GM19372 (cell line): ENCODE measurements at regions not wholly inside any gene's neighbourhood (a gene's known extent, or its start where the extent isn't known, plus 50 kb on each side); places are given as distances from the start of the nearest gene placed in this dataset.
"Not testable (repeated sequence)": the region's sequence is repeated elsewhere in the genome, so short reads cannot be mapped to it uniquely, and the experiment has no call there.

ENCODE experiments used
- ATAC-seq: cut with Tn5 transposase; IDR thresholded peaks from one replicate; pipeline ENCODE4 v1.9.1; 2021; ENCODE audit warnings: mild to moderate bottlenecking, low read depth, moderate library complexity; ENCODE audit not compliant: unreplicated experiment

DNA sequence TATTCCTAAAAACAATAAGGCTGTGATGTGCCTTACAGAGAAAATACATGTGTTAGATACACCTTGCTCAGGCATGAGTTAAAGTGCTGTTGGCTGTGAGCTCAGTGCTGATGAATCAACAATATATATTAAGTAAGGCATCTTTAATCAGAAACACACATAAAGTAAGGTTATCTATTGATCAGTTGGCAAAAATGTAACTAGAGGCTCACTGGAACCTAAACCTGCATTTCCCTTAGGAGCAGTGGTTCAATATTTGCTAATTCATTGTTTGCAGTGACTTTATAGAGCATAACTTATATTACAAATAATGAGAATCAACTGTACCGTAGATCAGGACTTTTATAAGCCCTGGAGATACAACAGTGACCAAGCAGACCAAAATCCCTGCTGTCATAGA, 77.0 kb upstream of the CYP1B1 start:
- no peak for ATAC-seq

DNA sequence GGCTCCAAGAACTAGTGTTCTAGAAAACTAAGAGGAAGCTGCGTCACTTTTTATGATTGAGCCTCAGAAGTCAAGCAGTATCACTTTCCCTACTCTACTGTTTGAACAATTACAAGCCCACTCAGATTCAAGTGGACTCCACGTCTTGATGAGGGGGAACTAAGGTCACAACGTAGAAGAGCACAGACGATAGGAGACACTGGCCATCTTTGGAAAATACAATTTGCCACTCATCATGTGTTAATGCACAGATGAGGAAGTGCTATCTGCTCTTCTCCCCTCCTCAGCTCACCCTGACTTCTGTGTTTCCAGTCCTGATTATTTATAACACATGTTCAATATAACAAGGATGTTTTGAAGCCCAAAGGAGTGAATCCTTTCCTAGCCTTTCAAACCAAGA, 76.1 kb upstream of the CYP1B1 start:
- ATAC-seq, result no peak

DNA sequence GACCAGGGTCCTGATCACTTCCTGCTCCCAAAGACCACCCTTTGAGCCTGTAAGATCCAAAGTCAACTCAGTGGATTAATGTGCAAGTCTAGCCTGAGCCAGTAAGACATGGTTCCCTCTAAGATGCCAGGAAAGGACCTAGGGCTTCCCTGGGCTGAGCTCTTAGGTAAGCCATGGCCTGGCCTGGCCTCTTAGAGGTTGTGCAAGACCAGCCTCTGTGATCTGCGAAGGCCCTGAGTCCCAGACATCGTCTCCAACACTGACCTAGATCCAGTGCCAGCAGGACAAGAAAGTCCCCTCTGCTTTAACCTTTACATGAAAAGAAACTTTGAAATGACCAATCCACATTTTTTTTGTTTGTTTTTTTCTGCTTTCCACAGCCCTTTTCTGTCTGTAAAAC, 73.6 kb upstream of the CYP1B1 start:
- ATAC-seq, result no peak

DNA sequence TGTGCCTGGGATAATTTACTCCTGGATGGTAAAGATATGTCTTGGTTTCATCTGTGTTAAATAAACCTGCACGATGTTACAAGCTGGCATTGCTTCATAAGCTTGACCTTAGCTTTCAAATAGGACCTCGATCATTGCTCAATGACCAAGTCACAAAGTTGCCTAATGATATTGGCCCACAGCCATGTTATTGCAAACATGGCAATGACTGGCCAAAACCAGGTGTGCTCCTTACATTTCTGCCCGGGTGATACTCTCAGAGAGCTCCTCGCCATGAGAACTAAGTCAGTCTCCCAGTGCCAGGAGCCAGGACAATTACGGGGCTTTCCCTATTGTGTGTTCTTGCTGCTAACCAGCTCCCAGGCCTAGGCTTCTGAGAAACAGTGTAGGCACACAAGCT, 72.5 kb upstream of the CYP1B1 start:
- no peak for ATAC-seq

DNA sequence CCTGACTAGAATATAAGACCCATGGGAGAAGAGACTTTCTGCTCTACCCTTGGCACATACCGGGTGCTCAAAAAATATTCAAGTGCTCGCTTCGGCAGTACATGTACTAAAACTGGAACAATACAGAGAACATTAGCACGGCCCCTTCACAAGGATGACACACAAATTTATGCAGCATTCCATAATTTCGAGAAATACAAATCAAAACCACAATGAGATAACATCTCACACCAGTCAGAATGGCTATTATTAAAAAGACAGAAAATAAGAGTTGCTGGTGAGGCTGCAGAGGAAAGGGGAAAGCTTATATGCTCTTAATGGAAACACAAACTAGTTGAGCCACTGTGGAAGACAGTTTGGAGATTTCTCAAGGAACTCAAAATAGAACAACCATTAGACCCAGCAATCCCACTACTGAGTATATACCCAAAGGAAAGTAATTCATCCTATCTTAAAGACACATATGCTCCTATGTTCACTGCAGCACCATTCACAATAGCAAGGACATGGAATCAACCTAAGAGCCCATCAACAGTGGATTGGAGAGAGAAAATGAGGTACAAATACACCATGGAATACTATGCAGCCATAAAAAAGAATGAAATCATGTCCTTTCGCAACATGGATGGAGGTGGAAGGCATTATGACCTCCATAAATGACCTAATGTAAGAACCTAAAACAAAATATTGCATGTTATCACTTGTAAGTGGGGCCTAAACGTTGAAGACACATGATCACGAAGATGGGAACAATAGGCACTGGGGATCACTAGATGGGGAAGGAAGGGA, 71.6 kb upstream of the CYP1B1 start:
- no peak for ATAC-seq

DNA sequence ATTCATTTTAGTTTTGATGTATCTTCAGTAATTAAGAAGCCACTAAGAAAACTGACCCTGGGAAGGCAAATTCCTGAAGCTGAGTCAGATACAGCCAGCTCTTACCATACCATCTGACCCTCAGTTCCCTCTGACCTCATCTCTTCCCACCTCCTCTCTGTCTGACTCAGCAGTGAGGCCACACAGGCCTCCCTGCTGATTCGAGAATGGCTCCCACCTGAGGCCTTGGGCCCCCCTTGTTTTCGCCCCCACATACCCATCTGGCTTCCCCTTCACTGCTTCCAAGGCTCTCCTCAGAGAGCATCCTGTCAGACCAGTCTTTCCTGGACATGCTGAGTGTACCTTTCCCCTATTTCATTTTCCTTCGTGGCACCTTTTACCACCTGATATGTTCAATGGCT, 71.0 kb upstream of the CYP1B1 start:
- ATAC-seq, result peak; percentile 83

DNA sequence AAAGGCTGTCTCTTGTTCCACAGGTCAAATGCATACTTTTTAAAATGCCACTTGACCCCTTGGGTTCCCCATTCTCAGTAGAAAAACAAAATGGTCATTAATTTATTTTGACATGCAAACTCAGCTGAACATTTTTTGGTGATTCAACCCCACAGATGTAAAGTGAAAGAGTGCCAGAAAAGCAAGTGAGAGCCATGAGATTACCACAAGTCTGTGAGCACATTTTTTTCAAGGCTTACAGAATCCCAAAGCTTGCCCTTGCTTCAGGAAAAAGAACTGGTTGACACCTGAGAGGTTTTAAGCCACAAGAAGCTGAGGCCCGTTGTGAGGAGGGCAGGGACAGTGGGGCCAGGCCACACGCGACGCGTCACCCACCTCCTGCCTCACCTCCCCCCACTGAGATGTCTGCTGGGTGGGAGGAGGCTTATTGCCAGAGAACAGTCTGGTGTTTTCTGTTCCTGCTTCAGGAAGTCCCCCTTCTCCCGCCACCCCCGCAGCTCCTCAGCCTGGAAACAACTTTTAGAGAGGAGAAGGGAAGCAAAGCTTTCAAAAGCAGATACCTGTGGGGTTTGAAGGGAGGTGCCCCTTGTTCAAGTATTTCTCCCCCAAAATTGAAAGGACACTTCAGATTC, 70.4 kb upstream of the CYP1B1 start:
- peak; percentile 53 for ATAC-seq

DNA sequence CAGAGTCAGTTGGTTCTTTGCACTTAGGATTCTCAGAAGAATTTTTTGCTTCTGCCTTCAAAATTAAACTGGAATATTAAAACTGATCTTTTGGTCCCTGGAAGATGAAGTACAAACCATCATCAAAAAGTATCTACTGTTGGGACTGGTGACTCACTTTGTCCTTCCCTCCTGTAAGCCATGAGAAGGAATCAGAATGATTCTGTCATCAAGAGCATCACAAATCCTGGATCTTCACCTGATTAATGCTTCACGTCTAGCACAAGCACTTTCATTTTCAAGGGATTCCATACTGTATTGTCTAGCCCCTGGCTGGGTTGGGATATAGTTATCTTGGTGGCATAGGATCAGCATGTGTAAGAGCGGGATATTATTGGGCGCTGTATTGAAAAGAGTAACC, 69.3 kb upstream of the CYP1B1 start:
- no peak for ATAC-seq

DNA sequence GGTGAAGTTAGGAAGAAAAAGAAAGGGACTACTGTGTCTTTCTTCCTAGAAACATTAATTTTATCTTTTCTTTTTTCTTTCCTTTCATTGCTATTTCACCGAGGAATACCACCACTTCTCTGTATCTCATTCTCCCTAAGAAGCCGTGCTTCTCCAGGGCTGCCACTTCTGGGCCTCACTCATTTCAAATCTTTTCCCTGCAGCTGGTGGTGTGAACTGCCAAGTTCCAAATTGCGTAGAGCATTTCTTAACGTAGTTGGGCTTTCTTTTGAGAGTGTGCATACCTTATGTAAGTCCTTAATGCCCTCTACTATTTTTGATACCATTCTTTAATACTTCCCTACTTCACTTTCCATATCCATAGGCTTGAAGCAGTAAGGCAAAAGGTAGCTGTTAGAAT, 66.7 kb upstream of the CYP1B1 start:
- no peak for ATAC-seq

DNA sequence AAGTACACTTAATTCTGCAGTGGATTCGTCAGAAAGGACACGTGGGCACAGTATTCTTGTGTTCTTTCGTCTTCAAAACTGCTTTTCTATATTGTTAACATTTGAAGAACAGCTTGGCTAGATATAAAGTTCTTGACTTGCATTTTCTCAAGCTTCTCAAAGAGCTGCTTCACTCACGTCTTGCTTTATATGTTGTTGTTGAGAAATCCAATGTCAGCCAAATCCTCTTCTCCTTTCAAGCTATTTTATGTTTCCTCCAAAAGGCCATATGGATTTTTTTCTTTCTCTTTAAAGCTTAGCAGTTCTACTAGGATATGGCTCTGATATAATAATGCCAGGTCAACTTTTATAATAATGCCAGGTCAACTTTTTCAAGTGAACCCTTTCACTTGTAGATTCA, 65.5 kb upstream of the CYP1B1 start:
- no peak for ATAC-seq

DNA sequence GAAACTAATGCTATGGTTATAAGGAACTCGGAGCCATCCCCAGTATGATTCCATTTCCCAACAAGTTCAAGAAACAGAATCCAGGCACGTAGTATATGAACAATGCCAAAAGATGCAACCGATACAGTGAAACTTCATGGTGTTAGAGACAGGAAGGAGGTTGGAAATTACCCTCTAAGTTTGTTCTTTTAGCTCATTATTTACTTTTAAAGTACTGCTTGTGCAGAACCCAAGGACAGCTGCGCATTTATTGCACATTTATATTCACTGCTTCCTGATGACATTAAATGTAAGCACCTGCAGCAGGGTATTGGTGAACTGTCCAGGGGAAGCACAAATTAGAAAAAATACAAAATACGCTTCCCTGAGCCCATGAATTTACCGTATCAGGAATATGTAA, 63.0 kb upstream of the CYP1B1 start:
- ATAC-seq, result no peak

DNA sequence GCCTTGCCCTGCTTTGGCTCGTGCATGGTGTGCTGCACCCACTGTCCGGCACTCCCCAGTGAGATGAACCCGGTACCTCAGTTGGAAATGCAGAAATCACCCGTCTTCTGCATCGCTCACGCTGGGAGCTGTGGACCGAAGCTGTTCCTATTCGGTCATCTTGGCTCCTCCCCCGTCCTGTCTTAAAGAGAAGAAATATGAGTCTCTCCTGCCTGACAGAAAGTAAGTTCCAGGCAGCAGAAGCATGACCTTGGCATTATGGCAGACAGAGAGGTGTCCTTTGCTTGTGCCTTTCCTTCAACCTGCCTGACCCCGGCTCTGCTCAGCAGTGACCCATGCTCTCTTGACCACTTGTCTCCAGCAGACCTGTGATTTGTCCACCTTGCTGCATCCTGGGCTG, 62.5 kb upstream of the CYP1B1 start:
- ATAC-seq, result no peak

DNA sequence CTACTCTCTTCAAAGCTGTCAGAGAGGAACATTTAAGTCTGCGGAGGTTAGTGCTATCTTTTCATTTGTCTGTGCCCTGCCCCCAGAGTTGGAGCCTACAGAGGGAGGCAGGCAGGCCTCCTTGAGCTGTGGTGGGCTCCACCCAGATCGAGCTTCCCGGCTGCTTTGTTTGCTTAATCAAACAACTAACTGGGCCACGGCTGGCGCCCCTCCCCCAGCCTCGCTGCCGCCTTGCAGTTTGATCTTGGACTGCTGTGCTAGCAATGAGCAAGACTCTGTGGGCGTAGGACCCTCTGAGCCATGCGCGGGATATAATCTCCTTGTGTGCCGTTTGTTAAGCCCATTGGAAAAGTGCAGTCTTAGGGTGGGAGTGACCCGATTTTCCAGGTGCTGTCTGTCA, 62.0 kb upstream of the CYP1B1 start:
- ATAC-seq, result not testable (repeated sequence)

DNA sequence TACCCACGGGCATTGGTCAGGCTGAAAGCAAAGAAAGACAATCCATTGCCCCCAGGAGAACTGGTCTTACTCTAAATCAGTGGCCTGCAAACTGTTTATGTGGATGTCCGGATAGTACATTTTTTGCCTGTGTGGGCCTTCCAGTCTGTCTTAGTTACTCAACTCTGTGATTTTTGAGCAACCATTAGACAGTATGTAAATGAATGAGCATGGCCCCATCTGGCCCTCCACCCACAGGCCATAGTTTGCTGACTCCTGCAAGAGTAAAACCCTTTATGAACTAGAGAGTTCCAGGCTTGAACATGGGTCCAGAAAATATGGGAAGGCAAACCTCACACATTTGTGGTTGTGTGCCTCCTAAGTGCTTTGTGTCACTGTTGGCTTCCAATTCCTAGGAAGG, 55.7 kb upstream of the CYP1B1 start:
- no peak for ATAC-seq

DNA sequence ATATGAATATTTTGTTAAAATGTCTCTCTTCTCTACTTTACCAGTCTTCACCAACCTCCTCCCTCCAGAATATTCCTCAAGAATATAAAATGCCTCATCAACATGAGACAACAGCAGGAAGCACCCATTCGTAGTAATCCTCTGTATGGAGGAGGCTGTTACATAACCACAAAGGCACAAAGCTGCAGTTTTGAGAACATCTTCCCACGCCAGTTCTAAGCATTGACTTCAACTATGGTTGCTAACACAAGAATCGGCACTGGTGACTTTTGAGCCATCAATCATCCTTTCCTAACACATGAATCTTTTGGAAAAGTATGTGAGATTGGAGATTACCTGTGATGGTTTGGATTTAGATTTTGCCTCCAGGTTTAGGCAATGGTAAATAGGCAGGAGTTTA, 54.9 kb upstream of the CYP1B1 start:
- no peak for ATAC-seq

DNA sequence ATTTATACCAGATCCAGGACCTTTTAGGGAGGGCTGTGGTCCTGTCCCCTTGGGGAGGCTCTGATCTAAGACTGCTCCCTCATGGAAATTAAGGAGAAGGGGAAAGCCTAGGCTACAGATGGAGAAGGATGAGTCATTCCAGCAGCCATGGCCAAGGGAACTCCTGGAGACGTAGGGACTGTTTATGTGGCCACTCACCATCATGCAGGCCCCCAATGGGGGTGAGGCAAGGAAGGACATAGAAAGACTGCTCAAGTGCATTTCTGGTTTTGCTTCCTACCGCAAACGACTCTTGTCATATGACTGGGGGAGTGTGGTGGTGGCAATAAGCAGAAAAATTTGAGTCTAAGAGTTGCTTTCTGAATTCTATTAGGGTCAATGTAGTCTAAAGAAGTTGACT, 54.0 kb upstream of the CYP1B1 start:
- ATAC-seq, result no peak

DNA sequence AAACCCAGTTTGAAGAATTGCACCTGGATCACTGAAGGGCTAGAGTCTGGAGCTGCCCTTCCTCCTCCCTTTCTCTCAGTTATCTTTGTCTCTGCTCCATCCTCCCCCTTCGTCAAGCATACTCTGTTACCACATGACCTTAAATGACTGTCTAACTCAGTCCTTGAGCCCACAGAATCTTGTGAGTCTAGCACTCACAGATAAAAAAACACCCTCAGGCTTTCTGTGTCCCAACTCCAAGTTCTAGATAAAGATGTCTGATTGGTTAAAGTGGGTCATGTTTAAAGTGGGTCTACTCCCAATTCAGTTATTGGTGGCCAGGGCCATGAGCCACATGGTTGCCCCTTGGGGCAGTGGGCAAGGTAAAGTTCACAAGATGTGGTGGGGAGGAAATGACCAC, 53.5 kb upstream of the CYP1B1 start:
- no peak for ATAC-seq

DNA sequence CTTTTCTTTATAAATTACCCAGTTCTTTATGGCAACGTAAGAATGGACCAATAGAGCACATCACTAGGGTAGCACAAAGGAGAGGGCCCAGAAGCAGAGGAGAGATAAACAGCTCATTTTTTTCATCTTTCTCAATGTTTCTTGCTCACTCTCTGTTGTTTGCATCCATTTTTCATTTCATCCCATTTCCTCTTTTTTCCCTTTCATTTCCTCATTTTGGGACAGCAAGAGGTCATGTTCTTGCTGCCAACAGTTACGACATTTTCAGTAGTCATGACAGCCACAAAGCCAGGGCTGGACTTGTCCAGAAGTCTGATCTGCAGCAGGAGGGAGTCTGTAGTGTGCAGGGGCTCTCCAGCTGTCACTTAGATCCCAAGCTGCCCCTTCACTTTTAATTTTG, 52.7 kb upstream of the CYP1B1 start:
- peak; percentile 53 for ATAC-seq

DNA sequence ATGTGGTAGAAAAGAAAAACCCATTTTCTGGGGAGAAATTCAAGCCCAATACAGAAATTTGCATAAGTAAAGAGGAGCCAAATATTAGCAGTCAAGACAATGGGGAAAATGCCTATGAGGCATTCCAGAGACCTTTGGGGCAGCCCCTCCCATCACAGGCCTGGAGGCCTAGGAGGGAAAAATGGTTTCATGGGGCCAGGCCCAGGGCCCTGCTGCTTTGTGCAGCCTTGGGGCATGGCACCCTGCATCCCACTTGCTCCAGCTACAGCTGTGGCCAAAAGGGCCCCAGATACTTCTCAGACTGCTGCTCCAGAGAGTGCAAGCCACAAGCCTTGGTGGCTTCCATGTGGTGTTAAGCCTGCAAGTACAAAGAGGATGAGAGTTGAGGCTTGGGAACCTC, 51.3 kb upstream of the CYP1B1 start:
- no peak for ATAC-seq

DNA sequence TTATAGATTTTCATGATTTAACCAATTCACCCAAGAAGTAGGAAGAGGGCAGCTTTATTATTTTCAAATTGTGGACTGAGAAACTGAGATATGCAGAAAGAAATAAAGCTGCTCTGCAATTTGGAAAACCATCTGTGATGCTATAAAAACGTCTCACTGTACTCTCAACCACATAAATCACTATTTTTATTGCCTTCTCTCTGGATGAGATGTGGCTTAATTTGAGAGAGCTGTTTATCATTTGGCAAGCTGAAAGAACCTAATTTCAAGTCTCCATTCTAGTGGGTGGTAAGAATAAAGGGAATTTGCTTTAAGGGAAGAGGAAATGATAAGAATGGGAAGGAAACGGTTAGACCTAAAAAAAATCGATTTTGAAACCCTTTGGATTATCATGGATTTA, 49.9 kb upstream of the CYP1B1 start:
- no peak for ATAC-seq
